Endothelial cell of umbilical vein (primary cell): ENCODE measurements at regions not wholly inside any gene's neighbourhood (a gene's known extent, or its start where the extent isn't known, plus 50 kb on each side); places are given as distances from the start of the nearest gene placed in this dataset.

Source experiments
- CTCF ChIP-seq, 2 donors: IDR thresholded peaks; 1 replicate in 1 of 2; 2 replicates in 1 of 2; pipeline ENCODE4 v1.5.1; 2011; ENCODE audit warnings: low read length in 2 of 2, mild to moderate bottlenecking in 2 of 2, moderate library complexity in 2 of 2, control low read depth in 1 of 2, inconsistent platforms in 1 of 2, low read depth in 1 of 2; ENCODE audit not compliant: insufficient read depth in 1 of 2; ENCODE audit errors: extremely low read depth in 1 of 2
- POLR2A ChIP-seq: IDR thresholded peaks from 2 replicates; pipeline ENCODE4 v1.6.1; 2012; ENCODE audit warnings: low read depth, mild to moderate bottlenecking, control low read depth, low read length
- POLR2AphosphoS5 ChIP-seq: IDR thresholded peaks from 2 replicates; pipeline ENCODE4 v1.6.1; 2012; ENCODE audit warnings: low read depth, mild to moderate bottlenecking, control low read depth, low read length, moderate library complexity; ENCODE audit not compliant: insufficient read depth

DNA sequence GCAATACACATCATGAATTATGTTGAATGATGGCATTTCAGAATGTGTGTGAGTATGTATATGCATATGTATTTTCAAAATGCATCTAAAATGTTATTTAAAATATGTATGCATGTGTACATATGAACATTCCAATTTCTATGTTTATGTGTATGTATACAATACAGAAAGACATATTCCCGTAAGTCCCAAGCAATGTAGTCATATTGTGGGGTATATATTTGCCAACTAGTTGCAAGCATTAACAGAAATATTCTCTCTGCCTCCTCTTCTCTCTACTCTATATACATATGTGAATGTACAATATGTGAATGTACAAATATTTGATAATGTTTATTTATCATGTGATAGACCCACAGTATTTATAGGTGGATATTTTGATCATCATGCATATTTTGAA is 345.8 kb upstream of the ZEB2 start:
- TF ChIP-seq POLR2A (no peak), CTCF (IDR thresholded peaks at IDR 0.05; ENCODE audit: extremely low read depth in 1 of 2, insufficient read depth in 1 of 2, low read depth in 1 of 2, low read length in 2 of 2) (no peak), POLR2AphosphoS5 (no peak)
